Eye (tissue), 1 donor: ENCODE measurements at regions not wholly inside any gene's neighbourhood (a gene's known extent, or its start where the extent isn't known, plus 50 kb on each side); places are given as distances from the start of the nearest gene placed in this dataset.
"Not testable (repeated sequence)": the region's sequence is repeated elsewhere in the genome, so short reads cannot be mapped to it uniquely, and the experiment has no call there.

ENCODE experiments used
- DNase-seq: peaks from one replicate; pipeline ENCODE4 v3.0.0-alpha.2; 2015

DNA sequence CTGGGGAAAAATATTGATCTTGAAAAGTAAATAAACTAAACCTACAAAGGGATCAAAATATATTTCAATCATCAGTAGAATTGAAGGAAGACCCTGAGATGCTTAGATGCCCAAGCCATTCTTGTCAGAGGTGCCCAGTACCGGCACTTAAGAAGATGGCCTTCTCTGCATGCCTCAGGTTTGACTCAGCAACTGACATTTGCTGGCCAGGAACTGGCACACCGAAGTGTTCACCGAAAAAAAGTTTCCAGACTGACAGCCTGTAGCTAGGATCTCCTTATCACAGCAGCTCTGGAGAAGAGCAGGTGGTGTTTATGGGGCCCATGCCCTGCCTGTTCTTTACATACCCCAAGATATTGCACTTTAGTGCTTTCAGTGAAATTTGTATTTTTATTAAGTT lies 203.2 kb downstream of the MOXD1 start:
- no peak for DNase-seq

DNA sequence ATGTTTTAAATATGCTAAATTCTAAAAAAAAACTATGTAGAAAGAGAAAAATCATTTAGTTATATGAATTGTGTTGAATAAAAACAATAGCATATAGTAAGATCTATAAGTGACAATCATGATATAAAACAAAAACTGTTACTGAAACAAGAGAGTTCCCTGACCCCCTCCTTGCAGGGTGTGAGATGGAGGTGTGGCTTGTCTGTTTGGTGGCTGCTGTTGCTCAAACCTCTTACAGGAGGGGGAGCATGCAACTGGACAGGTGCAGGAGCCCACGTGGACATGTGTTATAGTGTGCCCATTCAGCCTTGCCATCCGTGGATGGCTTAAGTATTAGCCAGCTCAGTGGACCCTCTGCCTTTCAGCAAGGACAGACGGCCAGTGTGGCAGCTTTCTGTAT lies 206.7 kb downstream of the MOXD1 start:
- DNase-seq, result no peak

GRCh38 chr6:132192631-132193030 lies 208.6 kb downstream of the MOXD1 start:
- no peak for DNase-seq

- DNase-seq, result no peak
Measured at GRCh38 chr6:132190815-132191175, 210.5 kb downstream of the MOXD1 start.

GRCh38 chr6:132190097-132190814 lies 211.0 kb downstream of the MOXD1 start:
- DNase-seq, result no peak

GRCh38 chr6:132188556-132189264 lies 212.6 kb downstream of the MOXD1 start:
- no peak for DNase-seq

GRCh38 chr6:132187816-132188215 lies 213.5 kb downstream of the MOXD1 start:
- no peak for DNase-seq

DNA sequence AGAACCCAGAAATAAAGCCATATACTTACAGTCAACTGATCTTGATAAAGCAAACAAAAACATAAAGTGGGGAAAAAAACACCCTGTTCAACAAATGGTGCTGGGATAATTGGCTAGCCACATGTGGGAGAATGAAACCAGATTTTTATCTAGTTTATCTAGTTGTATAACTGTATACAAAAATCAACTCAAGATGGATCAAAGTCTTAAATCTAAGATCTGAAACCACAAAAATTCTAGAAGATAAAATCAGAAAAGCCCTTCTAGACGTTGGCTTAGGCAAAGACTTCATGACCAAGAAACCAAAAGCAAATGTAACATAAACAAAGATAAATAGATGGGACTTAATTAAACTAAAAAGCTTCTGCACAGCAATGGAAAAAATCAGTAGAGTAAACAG lies 216.3 kb downstream of the MOXD1 start:
- DNase-seq, result not testable (repeated sequence)

DNA sequence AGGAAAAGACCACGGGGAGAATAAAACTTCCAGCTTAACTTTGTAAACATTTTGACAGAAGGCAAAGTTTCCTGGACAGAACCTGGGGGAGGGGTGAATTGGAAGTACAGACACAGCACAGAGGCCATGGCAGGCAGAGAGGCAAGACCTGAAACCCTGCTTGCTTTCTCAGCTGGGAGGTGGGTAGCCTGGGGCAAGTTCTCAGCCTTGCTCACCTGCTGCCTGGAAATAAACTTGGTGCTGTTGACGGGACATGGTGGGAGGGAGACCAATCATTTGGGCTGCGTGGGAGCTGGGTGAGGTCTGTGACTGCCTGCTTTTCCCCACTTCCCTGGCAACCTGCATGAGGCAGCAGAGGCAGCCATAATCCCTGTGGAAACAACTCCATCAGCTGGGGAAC lies 221.3 kb downstream of the MOXD1 start:
- DNase-seq, result no peak

DNA sequence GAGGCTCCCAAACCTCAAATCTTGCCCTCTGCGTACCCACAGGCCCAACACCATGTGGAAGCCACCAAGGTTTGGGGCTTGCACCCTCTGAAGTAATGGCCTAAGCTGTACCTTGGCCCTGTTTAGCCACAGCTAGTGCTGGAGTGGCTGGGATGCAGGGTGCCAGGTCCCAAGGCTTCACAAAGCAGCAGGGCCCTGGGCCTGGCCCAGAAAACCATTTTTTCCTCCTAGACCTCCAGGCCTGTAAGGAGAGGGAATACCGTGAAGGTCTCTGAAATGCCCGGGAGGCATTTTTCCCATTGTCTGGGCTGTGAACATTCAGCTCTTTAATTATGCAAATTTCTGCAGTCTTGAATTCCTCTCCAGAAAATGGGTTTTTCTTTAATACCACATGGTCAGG lies 223.7 kb upstream of the CCN2 start:
- no peak for DNase-seq

DNA sequence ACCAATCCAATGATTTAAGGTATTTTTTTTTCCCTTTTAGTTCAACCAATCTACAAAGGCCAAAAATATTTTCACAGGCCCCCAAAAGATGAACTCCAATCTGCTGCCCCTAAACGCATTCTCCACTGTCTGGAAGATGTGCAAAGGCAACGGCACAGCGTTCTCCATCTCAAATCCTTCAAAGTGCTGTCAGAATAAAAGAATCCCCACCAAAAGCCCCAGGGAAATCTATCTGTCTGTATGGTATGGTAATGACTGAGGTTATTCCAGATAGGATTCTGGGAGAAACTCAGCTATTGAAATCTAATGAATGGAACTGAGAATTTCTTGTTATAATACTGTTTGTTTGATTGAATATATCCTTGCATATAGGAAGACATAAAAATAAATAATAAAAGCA lies 217.8 kb upstream of the CCN2 start:
- DNase-seq, result peak; percentile 63

GRCh38 chr6:132167929-132168892 lies 217.0 kb upstream of the CCN2 start:
- DNase-seq, result peak; percentile 54

GRCh38 chr6:132166526-132167051 lies 215.4 kb upstream of the CCN2 start:
- no peak for DNase-seq

- no peak for DNase-seq
Measured at GRCh38 chr6:132165677-132166076, 214.5 kb upstream of the CCN2 start.

- no peak for DNase-seq
Measured at GRCh38 chr6:132161283-132161682, 210.1 kb upstream of the CCN2 start.

DNA sequence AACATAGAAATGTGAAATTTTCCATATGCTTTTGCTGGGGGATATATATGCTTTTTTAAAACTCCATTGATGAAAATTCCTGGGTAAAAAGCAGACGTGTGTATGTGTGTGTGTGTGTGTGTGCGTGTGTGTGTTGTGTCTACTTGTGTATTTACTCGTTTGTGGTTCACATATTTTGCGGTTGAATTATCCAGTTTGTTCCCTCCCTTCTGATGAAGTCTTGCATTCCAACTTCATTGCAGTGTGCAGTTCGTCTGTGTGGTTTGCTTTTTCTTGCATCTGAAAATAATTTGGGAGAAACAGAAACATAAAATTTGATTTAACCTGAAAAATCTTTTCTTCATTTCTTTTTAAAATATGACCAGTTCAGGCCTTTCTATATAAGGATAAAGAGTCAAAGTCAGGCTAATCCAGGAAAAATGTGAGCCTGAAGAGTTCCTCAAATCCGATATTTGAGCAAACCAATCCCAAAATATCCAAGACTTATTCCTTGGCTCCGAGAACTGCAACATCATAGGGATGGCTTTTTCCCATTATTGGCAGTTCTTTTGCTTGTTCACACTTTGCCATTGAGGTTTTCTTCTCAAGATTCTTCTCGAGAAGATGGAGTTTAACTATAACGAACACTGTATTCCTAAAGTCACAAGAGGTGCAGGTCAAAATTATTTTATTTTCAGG lies 202.2 kb upstream of the CCN2 start:
- peak; percentile 62 for DNase-seq

DNA sequence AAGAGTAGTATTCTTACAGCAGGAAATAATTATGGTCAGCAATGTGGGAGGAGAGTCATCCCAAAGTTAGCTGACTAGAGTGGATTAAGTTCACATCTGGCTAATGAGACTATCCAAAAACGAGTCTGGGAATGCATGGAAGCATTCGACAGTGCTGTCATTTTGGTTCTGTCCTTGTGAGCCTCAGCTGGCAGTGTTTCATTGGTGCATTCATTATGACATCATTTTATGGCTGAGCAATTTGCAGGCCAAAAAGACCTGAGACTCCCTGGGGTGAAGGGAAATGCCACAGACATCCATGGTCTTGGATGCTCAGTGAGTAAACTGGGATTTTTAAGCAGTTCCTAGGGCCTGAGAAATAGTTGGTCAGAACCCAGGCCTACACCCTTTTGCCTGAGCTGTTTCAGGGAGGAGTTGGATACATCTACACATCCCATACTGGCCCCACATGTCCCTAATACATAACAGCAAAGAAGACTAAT lies 196.4 kb upstream of the CCN2 start:
- peak; percentile 61 for DNase-seq

DNA sequence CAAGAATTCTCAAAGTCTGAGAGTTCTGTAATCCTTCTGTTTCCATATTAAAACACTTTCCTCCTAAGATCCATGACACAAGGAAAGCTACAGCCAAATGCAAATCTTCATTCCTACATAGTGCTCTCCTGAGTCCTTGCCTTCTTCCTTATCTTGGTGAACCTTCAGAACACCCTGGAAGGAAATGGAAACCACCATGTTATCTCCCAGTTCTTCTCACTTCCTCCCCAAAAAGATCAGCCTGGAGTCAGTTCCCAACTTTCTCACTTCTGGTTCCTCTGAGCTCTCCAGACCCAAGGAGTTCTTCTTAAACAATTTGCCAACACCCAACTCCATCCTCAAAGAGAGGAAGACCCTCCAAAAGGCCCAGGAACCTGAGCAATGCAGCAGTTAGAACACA lies 193.3 kb upstream of the CCN2 start:
- no peak for DNase-seq

GRCh38 chr6:132143258-132143657 lies 192.1 kb upstream of the CCN2 start:
- DNase-seq, result no peak

GRCh38 chr6:132142768-132143167 lies 191.6 kb upstream of the CCN2 start:
- no peak for DNase-seq

DNA sequence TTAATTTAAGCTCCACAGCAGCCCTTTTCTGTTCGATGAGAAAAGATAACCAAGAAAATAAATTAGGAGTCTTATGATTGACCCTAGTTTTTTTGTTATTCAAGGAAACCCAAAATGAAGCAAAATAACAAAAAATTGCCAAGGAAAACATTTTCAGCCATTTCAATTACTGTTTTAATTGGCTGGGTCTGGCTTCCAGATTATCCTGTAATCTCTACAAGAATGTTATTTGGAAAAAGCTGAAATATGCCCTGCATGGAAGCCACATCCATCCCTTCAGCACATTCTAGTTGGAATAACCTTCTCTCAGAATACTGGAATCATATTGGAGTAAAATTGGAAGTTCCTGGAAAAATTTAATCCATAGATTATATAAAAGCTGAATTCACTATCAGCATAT lies 191.1 kb upstream of the CCN2 start:
- DNase-seq, result no peak

- no peak for DNase-seq
Measured at GRCh38 chr6:132140189-132140588, 189.0 kb upstream of the CCN2 start.

DNA sequence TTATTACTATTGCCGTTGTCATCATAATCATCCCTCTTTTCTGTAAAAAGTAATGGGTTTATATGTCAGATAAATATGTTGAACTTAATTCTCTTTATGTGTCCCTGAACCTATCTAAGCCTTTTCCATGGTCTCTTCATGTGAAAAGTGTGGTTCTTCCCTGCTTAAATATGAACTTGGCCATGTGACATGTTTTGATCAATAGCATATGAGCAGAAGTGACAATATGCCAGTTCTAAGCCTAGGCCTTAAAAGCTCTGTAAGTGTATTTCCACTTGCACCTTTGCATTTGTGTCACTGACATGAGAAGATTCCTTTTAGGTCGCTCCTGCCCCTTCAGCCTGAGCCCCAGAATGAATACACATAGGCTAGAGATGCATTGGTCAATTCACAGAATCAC lies 188.4 kb upstream of the CCN2 start:
- no peak for DNase-seq
